ENCODE measurements at regions not wholly inside any gene's neighbourhood (a gene's known extent, or its start where the extent isn't known, plus 50 kb on each side); places are given as distances from the start of the nearest gene placed in this dataset.

- H3K36me3 Mint-ChIP-seq (ENCODE audit: low read depth), result no peaks in the 10 kb centered on the region
- H3K27me3 Mint-ChIP-seq, result peaks cover 15% of the 10 kb centered on the region
- DNase-seq (no peak), ATAC-seq (ENCODE audit: poor library complexity) (no peak)
- H3K4me3 Mint-ChIP-seq, result no peak overlapping the region
- H3K9me3 Mint-ChIP-seq, result no peaks in the 10 kb centered on the region
- no peak overlapping the region for H3K27ac ChIP-seq (ENCODE audit: low read depth in 1 of 2, low read length in 2 of 2)
- intact Hi-C loops (cut with DNase I, micrococcal nuclease), result no loop called here
- H3K27me3 ChIP-seq (ENCODE audit: control insufficient read depth in 1 of 2, insufficient read depth in 2 of 2, low read length in 2 of 2), result peaks cover 0 to under 1% of the 10 kb centered on the region in 2 experiments
- H3K4me3 ChIP-seq (ENCODE audit: low read length), result no peak overlapping the region
- no peak for TF ChIP-seq CTCF (IDR thresholded peaks at IDR 0.05)
- H3K4me1 ChIP-seq (ENCODE audit: insufficient read depth, low read length), result no peaks in the 10 kb centered on the region
- ChIA-PET POLR2A (no interaction called here), CTCF (no interaction called here)
- H3K36me3 ChIP-seq (ENCODE audit: insufficient read depth, low read length), result no peaks in the 10 kb centered on the region
- no peaks in the 10 kb centered on the region for H3K4me1 Mint-ChIP-seq (ENCODE audit: low read depth)
- H3K27ac Mint-ChIP-seq, result no peak overlapping the region
- H3K9me3 ChIP-seq (ENCODE audit: control insufficient read depth in 1 of 2, insufficient read depth in 1 of 2, low read length in 2 of 2), result no peaks in the 10 kb centered on the region
Observed at GRCh38 chr9:1202512-1203280, 152.5 kb downstream of the DMRT2 start.

GRCh38 chr9:1207686-1208085, 157.5 kb downstream of the DMRT2 start:
- no peaks in the 10 kb centered on the region for H3K36me3 ChIP-seq (ENCODE audit: insufficient read depth, low read length)
- TF ChIP-seq CTCF (IDR thresholded peaks at IDR 0.05), result no peak
- Mint-ChIP-seq H3K4me1 (ENCODE audit: low read depth) (no peaks in the 10 kb centered on the region), H3K27ac (no peak overlapping the region), H3K27me3 (peaks cover 10% of the 10 kb centered on the region), H3K9me3 (peaks cover 4% of the 10 kb centered on the region), H3K36me3 (ENCODE audit: low read depth) (no peaks in the 10 kb centered on the region), H3K4me3 (no peak overlapping the region)
- intact Hi-C loops (cut with DNase I, micrococcal nuclease), result no loop called here
- no peak overlapping the region for H3K4me3 ChIP-seq (ENCODE audit: low read length)
- peaks cover 0 to 4% of the 10 kb centered on the region in 2 experiments for H3K27me3 ChIP-seq (ENCODE audit: control insufficient read depth in 1 of 2, insufficient read depth in 2 of 2, low read length in 2 of 2)
- no peak for ATAC-seq (ENCODE audit: poor library complexity)
- ChIA-PET CTCF (no interaction called here), POLR2A (no interaction called here)
- H3K4me1 ChIP-seq (ENCODE audit: insufficient read depth, low read length), result no peaks in the 10 kb centered on the region
- no peak for DNase-seq
- H3K27ac ChIP-seq (ENCODE audit: low read depth in 1 of 2, low read length in 2 of 2), result no peak overlapping the region
- no peaks in the 10 kb centered on the region for H3K9me3 ChIP-seq (ENCODE audit: control insufficient read depth in 1 of 2, insufficient read depth in 1 of 2, low read length in 2 of 2)

- CTCF ChIA-PET, result no interaction called here
Observed at GRCh38 chr9:1208157-1208556, 158.0 kb downstream of the DMRT2 start.

More at GRCh38 chr9:1208157-1208556, 158.0 kb downstream of the DMRT2 start:
- Mint-ChIP-seq H3K36me3 (ENCODE audit: low read depth) (no peaks in the 10 kb centered on the region), H3K4me1 (ENCODE audit: low read depth) (no peaks in the 10 kb centered on the region), H3K9me3 (peaks cover 4% of the 10 kb centered on the region), H3K4me3 (no peak overlapping the region), H3K27me3 (peaks cover 10% of the 10 kb centered on the region), H3K27ac (no peak overlapping the region)
- POLR2A ChIA-PET, result no interaction called here
- ATAC-seq (ENCODE audit: poor library complexity) (no peak), DNase-seq (no peak)
- Histone ChIP-seq H3K27me3 (ENCODE audit: control insufficient read depth in 1 of 2, insufficient read depth in 2 of 2, low read length in 2 of 2) (peaks cover 0 to 4% of the 10 kb centered on the region in 2 experiments), H3K27ac (ENCODE audit: low read depth in 1 of 2, low read length in 2 of 2) (no peak overlapping the region), H3K36me3 (ENCODE audit: insufficient read depth, low read length) (no peaks in the 10 kb centered on the region), H3K4me3 (ENCODE audit: low read length) (no peak overlapping the region), H3K9me3 (ENCODE audit: control insufficient read depth in 1 of 2, insufficient read depth in 1 of 2, low read length in 2 of 2) (no peaks in the 10 kb centered on the region), H3K4me1 (ENCODE audit: insufficient read depth, low read length) (no peaks in the 10 kb centered on the region)
- intact Hi-C loops (cut with DNase I, micrococcal nuclease), result no loop called here
- TF ChIP-seq CTCF (IDR thresholded peaks at IDR 0.05), result no peak
